ENCODE measurements at regions not wholly inside any gene's neighbourhood (a gene's known extent, or its start where the extent isn't known, plus 50 kb on each side); places are given as distances from the start of the nearest gene placed in this dataset.

DNA sequence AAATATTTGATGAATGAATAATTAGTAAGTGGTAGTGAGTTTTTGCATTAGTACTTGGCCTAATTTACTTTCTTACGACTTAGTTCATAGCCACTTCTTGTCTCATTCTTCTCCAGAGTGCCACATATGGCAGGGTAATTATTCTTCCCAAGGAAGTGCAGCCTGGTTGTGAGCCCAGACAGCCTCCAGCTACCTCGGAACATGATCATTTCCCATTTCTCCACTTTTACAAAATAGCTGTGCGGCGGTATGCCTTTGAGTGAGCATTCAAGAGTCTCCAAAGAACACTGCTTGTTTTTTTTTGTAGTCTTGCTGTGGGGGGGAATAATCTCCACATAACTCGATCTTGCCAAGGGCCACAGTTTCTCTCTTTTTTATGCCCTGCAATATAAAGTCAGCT, 765.0 kb downstream of the HDGFL1 start:
- DNase-seq (ENCODE audit: low spot score): no peak
- CTCF ChIA-PET: no interaction called here
- no peak overlapping the region for H3K27ac ChIP-seq
- POLR2A ChIA-PET (ENCODE audit: low non-redundant PET): no interaction called here
- TF ChIP-seq, protein P1, sequence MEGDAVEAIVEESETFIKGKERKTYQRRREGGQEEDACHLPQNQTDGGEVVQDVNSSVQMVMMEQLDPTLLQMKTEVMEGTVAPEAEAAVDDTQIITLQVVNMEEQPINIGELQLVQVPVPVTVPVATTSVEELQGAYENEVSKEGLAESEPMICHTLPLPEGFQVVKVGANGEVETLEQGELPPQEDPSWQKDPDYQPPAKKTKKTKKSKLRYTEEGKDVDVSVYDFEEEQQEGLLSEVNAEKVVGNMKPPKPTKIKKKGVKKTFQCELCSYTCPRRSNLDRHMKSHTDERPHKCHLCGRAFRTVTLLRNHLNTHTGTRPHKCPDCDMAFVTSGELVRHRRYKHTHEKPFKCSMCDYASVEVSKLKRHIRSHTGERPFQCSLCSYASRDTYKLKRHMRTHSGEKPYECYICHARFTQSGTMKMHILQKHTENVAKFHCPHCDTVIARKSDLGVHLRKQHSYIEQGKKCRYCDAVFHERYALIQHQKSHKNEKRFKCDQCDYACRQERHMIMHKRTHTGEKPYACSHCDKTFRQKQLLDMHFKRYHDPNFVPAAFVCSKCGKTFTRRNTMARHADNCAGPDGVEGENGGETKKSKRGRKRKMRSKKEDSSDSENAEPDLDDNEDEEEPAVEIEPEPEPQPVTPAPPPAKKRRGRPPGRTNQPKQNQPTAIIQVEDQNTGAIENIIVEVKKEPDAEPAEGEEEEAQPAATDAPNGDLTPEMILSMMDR (conservative IDR thresholded peaks at IDR 0.05; ENCODE audit: low read depth): no peak

- ChIA-PET POLR2A (ENCODE audit: low non-redundant PET) (no interaction called here), CTCF (no interaction called here)
- no peak for DNase-seq (ENCODE audit: low spot score)
- TF ChIP-seq, protein P1 (conservative IDR thresholded peaks at IDR 0.05; ENCODE audit: low read depth): no peak
- no peak overlapping the region for H3K27ac ChIP-seq
These were observed 766.5 kb downstream of the HDGFL1 start for GRCh38 chr6:23335894-23336293.

DNA sequence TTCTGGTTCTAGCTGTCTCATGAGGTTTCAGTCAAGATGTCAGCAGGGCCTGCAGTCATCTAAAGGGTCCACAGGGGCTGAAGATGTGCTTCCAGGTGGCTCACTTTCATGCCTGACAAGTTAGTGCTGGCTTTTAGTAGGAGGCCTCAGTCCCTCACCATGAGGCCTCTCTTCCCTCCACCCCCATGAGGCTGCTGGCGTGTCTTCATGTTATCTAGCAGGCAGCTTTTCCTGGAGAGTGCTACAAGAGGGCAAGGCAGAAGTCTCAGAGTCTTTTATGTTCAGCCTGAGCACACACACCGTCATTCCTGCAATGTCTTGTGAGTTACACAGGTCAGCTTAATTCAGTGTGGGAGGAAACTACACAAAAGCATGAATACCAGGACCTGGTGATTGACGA, 769.9 kb downstream of the HDGFL1 start:
- TF ChIP-seq, protein P1 (conservative IDR thresholded peaks at IDR 0.05; ENCODE audit: low read depth): no peak
- no peak overlapping the region for H3K27ac ChIP-seq
- DNase-seq (ENCODE audit: low spot score): no peak
- ChIA-PET CTCF (no interaction called here), POLR2A (ENCODE audit: low non-redundant PET) (no interaction called here)

GRCh38 chr6:23340271-23340670, 770.9 kb downstream of the HDGFL1 start:
- TF ChIP-seq, protein P1 (conservative IDR thresholded peaks at IDR 0.05; ENCODE audit: low read depth): no peak
- ChIA-PET CTCF (no interaction called here), POLR2A (ENCODE audit: low non-redundant PET) (no interaction called here)
- H3K27ac ChIP-seq: no peak overlapping the region
- no peak for DNase-seq (ENCODE audit: low spot score)

DNA sequence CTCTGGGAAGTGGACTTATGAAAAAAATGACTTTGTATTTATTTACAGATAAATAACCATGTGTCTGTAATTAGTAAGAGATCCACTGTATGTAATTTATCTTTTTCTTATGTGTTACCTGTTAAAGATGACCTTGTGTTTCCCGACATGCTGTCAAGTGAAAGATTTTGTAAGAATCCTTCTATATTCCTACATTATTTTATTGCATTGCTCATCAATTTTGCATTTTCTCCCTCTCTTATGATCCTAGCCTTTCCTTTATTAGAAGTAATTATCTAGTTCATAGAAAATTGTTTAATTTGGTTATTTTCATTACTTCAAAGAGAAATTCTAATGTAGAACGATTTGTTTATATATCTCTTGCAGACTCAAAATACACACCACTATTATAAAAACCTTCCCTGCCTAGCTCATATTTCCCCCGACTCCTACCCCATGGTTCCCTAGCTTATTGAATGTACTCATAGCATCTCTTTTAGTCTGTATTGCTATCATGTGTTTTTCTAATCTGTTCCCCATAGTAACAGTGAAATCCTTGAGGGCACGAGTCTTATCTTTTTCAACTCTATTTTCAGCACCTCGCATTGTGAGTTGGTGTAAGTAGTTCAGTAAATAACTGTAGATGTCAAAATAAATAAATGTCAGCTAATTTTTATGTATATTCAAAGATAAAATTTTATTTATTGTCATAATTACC, 774.4 kb downstream of the HDGFL1 start:
- ChIA-PET POLR2A (ENCODE audit: low non-redundant PET) (no interaction called here), CTCF (no interaction called here)
- TF ChIP-seq, protein P1 (conservative IDR thresholded peaks at IDR 0.05; ENCODE audit: low read depth): no peak
- H3K27ac ChIP-seq: no peak overlapping the region
- DNase-seq (ENCODE audit: low spot score): no peak

- CTCF ChIA-PET: no interaction called here
- TF ChIP-seq, protein P1 (conservative IDR thresholded peaks at IDR 0.05; ENCODE audit: low read depth): no peak
- DNase-seq (ENCODE audit: low spot score): no peak
- POLR2A ChIA-PET (ENCODE audit: low non-redundant PET): no interaction called here
- no peak overlapping the region for H3K27ac ChIP-seq
These were observed 777.8 kb upstream of the NRSN1 start for GRCh38 chr6:23348185-23348584.
